ENCODE measurements at regions not wholly inside any gene's neighbourhood (a gene's known extent, or its start where the extent isn't known, plus 50 kb on each side); places are given as distances from the start of the nearest gene placed in this dataset.

DNA sequence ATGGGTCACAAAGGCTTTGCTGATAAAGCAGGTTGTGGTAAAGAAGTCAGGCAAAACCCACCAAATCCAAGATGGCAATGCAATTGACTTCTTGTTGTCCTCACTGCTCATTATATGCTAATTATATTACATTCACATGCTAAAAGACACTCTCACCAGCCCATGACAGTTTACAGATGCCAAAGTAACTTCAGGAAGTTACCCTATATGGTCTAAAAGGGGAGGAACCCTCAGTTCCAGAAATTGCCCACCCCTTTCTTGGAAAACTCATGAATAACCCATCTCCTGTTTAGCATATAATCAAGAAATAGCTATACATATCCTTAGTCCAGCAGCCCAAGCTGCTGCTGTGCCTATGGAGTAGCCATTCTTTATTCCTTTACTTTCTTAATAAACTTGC, 501.1 kb downstream of the MEI4 start:
- TF ChIP-seq, protein P1, sequence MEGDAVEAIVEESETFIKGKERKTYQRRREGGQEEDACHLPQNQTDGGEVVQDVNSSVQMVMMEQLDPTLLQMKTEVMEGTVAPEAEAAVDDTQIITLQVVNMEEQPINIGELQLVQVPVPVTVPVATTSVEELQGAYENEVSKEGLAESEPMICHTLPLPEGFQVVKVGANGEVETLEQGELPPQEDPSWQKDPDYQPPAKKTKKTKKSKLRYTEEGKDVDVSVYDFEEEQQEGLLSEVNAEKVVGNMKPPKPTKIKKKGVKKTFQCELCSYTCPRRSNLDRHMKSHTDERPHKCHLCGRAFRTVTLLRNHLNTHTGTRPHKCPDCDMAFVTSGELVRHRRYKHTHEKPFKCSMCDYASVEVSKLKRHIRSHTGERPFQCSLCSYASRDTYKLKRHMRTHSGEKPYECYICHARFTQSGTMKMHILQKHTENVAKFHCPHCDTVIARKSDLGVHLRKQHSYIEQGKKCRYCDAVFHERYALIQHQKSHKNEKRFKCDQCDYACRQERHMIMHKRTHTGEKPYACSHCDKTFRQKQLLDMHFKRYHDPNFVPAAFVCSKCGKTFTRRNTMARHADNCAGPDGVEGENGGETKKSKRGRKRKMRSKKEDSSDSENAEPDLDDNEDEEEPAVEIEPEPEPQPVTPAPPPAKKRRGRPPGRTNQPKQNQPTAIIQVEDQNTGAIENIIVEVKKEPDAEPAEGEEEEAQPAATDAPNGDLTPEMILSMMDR (IDR thresholded peaks at IDR 0.05): no peak
- no peak for TF ChIP-seq POLR2AphosphoS5 (IDR thresholded peaks at IDR 0.05)
